Neuronal stem cell (in vitro differentiated cells): ENCODE measurements at regions not wholly inside any gene's neighbourhood (a gene's known extent, or its start where the extent isn't known, plus 50 kb on each side); places are given as distances from the start of the nearest gene placed in this dataset.
A peak's percentile ranks its signal among the peaks of the same experiment; 100 is the strongest.

Source experiments
- DNase-seq: peaks from one replicate; pipeline ENCODE4 v3.0.0-alpha.2; 2013; ENCODE audit warnings: low spot score
- H2AFZ ChIP-seq: one replicate; pipeline ENCODE4 v1.6.1; 2013; ENCODE audit warnings: mild to moderate bottlenecking, low read length, inconsistent platforms
- H2AK5ac ChIP-seq: 2 replicates; pipeline ENCODE4 v1.6.1; 2013; ENCODE audit warnings: low read depth, mild to moderate bottlenecking, inconsistent platforms, low read length, moderate library complexity, mixed read lengths
- H2BK120ac ChIP-seq: 2 replicates; pipeline ENCODE4 v1.6.1; 2013; ENCODE audit warnings: low read depth, mild to moderate bottlenecking, inconsistent platforms, low read length, moderate library complexity, mixed read lengths
- H2BK12ac ChIP-seq: one replicate; pipeline ENCODE4 v1.6.1; 2013; ENCODE audit warnings: low read length, inconsistent platforms
- H2BK15ac ChIP-seq: 2 replicates; pipeline ENCODE4 v1.6.1; 2013; ENCODE audit warnings: mild to moderate bottlenecking, low read length, inconsistent platforms, mixed read lengths
- H2BK5ac ChIP-seq: one replicate; pipeline ENCODE4 v1.6.1; 2013; ENCODE audit warnings: inconsistent platforms, mild to moderate bottlenecking, low read length, moderate library complexity
- H3K14ac ChIP-seq: one replicate; pipeline ENCODE4 v1.6.1; 2013; ENCODE audit warnings: low read length, inconsistent platforms
- H3K18ac ChIP-seq: 2 replicates; pipeline ENCODE4 v1.6.1; 2013; ENCODE audit warnings: low read length, inconsistent platforms
- H3K23ac ChIP-seq: 2 replicates; pipeline ENCODE4 v1.6.1; 2013; ENCODE audit warnings: low read depth, mild to moderate bottlenecking, mixed read lengths, low read length, inconsistent platforms; ENCODE audit not compliant: poor library complexity
- H3K27ac ChIP-seq: replicated peaks from 3 replicates; pipeline ENCODE4 v1.5.1; 2013; ENCODE audit warnings: low read length, inconsistent platforms
- H3K27me3 ChIP-seq, 3 experiments: 2 replicates each; pipeline ENCODE4 v1.6.1; 2013; ENCODE audit warnings: low read length in 3 of 3, mild to moderate bottlenecking in 2 of 3, inconsistent platforms in 1 of 3, low read depth in 1 of 3, mixed read lengths in 1 of 3, moderate library complexity in 1 of 3; ENCODE audit not compliant: control insufficient read depth in 3 of 3, insufficient read depth in 3 of 3
- H3K36me3 ChIP-seq, 2 donors: replicated peaks in 1 of 2; 2 replicates each; pipeline ENCODE4 v1.6.1; 2013; ENCODE audit warnings: low read length in 2 of 2; ENCODE audit not compliant: control insufficient read depth in 2 of 2, insufficient read depth in 2 of 2
- H3K4ac ChIP-seq: 2 replicates; pipeline ENCODE4 v1.6.1; 2013; ENCODE audit warnings: inconsistent platforms, mild to moderate bottlenecking, low read length, moderate library complexity
- H3K4me1 ChIP-seq, 2 donors: 1 replicate in 1 of 2; 2 replicates in 1 of 2; pipeline ENCODE4 v1.6.1; 2013; ENCODE audit warnings: low read length in 2 of 2, low read depth in 1 of 2; ENCODE audit not compliant: control insufficient read depth in 2 of 2, insufficient read depth in 1 of 2
- H3K4me2 ChIP-seq: one replicate; pipeline ENCODE4 v1.6.1; 2013; ENCODE audit warnings: mild to moderate bottlenecking, low read length, inconsistent platforms; ENCODE audit not compliant: insufficient read depth, poor library complexity, severe bottlenecking
- H3K4me3 ChIP-seq, 2 donors: 2 replicates each; pipeline ENCODE4 v1.5.1; 2013; ENCODE audit warnings: low read length in 2 of 2, mild to moderate bottlenecking in 2 of 2, inconsistent platforms in 1 of 2, moderate library complexity in 1 of 2
- H3K79me1 ChIP-seq: one replicate; pipeline ENCODE4 v1.6.1; 2013; ENCODE audit warnings: low read depth, mild to moderate bottlenecking, inconsistent platforms, low read length, moderate library complexity
- H3K9ac ChIP-seq: one replicate; pipeline ENCODE4 v1.6.1; 2013; ENCODE audit warnings: mild to moderate bottlenecking, low read depth, low read length, inconsistent platforms; ENCODE audit not compliant: poor library complexity
- H3K9me3 ChIP-seq, 2 donors: replicated peaks in 1 of 2; 2 replicates each; pipeline versions ENCODE3 to v1.6.1; 2013; ENCODE audit warnings: low read length in 2 of 2, mild to moderate bottlenecking in 2 of 2, inconsistent platforms in 1 of 2, low read depth in 1 of 2, mixed read lengths in 1 of 2, moderate library complexity in 1 of 2; ENCODE audit not compliant: control insufficient read depth in 2 of 2, insufficient read depth in 1 of 2
- H4K8ac ChIP-seq: one replicate; pipeline ENCODE4 v1.6.1; 2013; ENCODE audit warnings: low read depth, mild to moderate bottlenecking, inconsistent platforms, low read length, moderate library complexity
- H4K91ac ChIP-seq: one replicate; pipeline ENCODE4 v1.6.1; 2013; ENCODE audit warnings: low read length, low read depth, mild to moderate bottlenecking, inconsistent platforms; ENCODE audit not compliant: poor library complexity
- WGBS, 2 donors: extraction: QIAGEN DNeasy Blood & Tissue Kit; methylation state at CpG; one replicate each; pipeline ENCODE4 v1.1.7; 2013; ENCODE audit warnings: missing lambda C conversion rate in 2 of 2, mixed read lengths in 1 of 2; ENCODE audit not compliant: insufficient read length in 2 of 2, insufficient replicate concordance in 1 of 2; ENCODE audit errors: extremely low coverage in 2 of 2; 5-methylcytosine and 5-hydroxymethylcytosine counted together

DNA sequence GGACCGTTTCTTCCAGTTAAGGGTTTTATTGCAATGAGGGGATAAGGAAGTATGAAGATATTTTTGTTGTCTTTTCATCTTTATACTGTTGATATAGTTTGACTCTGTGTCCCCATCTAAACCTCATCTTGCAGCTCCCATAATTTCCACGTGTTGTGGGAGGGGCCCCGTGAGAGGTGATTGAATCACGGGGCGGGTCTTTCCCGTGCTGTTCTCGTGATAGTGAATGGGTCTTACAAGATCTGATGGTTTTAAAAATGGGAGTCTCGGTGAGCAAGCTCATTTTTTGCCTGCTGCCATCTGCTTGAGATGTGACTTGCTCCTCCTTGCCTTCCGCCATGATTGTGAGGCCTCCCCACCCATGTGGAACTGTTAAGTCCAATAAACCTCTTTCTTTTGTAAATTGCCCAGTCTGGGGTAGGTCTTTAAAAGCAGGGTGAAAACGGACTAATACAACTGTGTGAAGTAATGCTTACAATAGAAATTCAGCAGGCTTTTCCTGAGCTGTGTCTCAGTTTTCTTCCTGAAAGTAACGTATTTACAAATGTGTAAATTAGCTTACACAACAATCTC is 377.3 kb downstream of the SIPA1L2 start:
- Histone ChIP-seq H3K18ac (no peak overlapping the region), H2BK120ac (no peak overlapping the region), H3K4me2 (no peak overlapping the region), H3K4me1 (peaks cover 0 to 3% of the 10 kb centered on the region in 2 donors), H3K27me3 (no peaks in the 10 kb centered on the region), H2AFZ (peak overlapping the region; percentile 23), H3K4me3 (no peak overlapping the region), H4K8ac (no peak overlapping the region), H3K27ac (no peak overlapping the region), H3K9me3 (no peaks in the 10 kb centered on the region), H2BK12ac (no peak overlapping the region), H3K23ac (no peak overlapping the region), H2AK5ac (no peak overlapping the region), H3K14ac (no peak overlapping the region), H2BK15ac (no peak overlapping the region), H3K4ac (no peak overlapping the region), H3K9ac (no peak overlapping the region), H4K91ac (no peak overlapping the region), H3K36me3 (no peaks in the 10 kb centered on the region), H3K79me1 (no peaks in the 10 kb centered on the region), H2BK5ac (no peak overlapping the region)
- DNase-seq: no peak
- WGBS, 2 donors: no CpG with 5 or more reads among the region's 11 CpGs

DNA sequence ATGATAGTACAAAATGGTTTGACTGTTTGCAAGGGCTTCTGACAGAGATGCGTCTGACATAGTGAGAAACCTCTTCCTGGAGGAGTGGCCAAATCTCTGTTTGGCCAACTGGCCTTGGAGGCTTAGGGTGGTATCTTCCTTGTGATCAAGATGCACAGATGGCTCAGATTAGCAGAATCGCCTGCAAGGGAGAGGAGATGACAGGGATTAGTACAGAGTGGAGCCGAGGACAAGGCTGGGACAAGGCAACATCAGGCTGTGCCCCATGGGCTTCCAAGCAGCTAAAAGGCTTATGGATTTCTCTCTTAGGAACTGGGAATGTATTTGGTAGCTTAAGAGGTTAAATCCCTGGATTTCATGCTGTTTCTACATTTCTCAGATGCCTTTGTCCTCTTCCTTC is 379.1 kb downstream of the SIPA1L2 start:
- Histone ChIP-seq H3K36me3 (no peaks in the 10 kb centered on the region), H3K18ac (no peak overlapping the region), H3K4me1 (peaks cover 0 to 3% of the 10 kb centered on the region in 2 donors), H2AFZ (no peak overlapping the region), H3K9ac (no peak overlapping the region), H4K91ac (no peak overlapping the region), H2BK120ac (no peak overlapping the region), H3K79me1 (no peaks in the 10 kb centered on the region), H2BK5ac (no peak overlapping the region), H3K27ac (no peak overlapping the region), H3K23ac (no peak overlapping the region), H3K27me3 (no peaks in the 10 kb centered on the region), H2BK12ac (no peak overlapping the region), H2AK5ac (no peak overlapping the region), H3K9me3 (no peaks in the 10 kb centered on the region), H3K14ac (no peak overlapping the region), H3K4me3 (no peak overlapping the region), H3K4ac (no peak overlapping the region), H2BK15ac (no peak overlapping the region), H3K4me2 (no peak overlapping the region), H4K8ac (no peak overlapping the region)
- DNase-seq: no peak
- no CpG with 5 or more reads among the region's 3 CpGs for WGBS, 2 donors

DNA sequence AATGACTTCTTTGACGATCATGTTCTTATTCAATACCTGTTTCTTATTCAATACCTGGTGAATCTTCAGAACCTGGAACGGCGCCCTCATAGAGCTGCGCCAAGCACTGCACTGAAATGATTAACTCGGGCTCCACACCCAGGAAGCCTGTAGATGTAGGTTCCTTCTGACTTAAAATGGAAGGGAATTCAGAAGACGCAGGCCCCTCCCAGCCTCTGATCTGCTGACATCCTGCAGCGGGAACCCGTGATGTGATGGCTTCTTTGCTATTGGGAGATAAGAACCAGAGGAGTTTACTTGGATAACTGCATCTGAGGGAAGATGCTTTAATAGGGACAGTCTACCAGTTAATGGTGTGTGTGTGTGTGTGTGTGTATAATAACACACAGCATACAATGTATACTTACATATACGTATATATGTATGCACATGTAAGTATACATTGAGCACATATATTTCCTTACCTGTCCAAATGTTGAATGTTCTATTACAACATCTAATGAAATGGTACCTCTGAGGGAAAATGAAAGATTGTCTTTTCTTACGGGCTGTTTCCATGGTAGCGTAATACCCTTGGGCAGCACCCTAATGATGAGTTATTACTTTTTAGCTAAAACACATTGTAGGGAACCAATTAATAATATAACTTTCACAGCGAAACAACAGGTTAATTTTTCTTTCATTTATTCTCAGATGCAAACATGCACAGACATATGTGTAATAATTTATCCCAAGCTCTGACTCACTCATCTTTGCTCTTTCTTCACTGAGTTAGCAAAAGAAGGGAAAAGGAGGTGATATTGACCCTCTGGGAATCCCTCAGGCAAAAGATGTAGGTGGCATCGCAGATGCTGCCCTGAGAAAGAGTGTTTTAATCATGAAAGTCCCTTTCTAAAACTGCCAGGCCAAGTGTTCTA is 379.8 kb downstream of the SIPA1L2 start:
- Histone ChIP-seq H3K36me3 (no peaks in the 10 kb centered on the region), H3K23ac (no peak overlapping the region), H2BK12ac (no peak overlapping the region), H3K9me3 (no peaks in the 10 kb centered on the region), H3K4me1 (peaks cover 0 to 3% of the 10 kb centered on the region in 2 donors), H4K8ac (no peak overlapping the region), H3K14ac (no peak overlapping the region), H2BK5ac (no peak overlapping the region), H3K9ac (no peak overlapping the region), H3K4ac (no peak overlapping the region), H3K4me3 (no peak overlapping the region), H2AFZ (peak overlapping the region; percentile 67), H3K27ac (no peak overlapping the region), H3K79me1 (no peaks in the 10 kb centered on the region), H2AK5ac (no peak overlapping the region), H3K4me2 (no peak overlapping the region), H3K27me3 (no peaks in the 10 kb centered on the region), H2BK120ac (no peak overlapping the region), H4K91ac (no peak overlapping the region), H2BK15ac (no peak overlapping the region), H3K18ac (no peak overlapping the region)
- no CpG with 5 or more reads among the region's 13 CpGs for WGBS, 2 donors
- DNase-seq: no peak

DNA sequence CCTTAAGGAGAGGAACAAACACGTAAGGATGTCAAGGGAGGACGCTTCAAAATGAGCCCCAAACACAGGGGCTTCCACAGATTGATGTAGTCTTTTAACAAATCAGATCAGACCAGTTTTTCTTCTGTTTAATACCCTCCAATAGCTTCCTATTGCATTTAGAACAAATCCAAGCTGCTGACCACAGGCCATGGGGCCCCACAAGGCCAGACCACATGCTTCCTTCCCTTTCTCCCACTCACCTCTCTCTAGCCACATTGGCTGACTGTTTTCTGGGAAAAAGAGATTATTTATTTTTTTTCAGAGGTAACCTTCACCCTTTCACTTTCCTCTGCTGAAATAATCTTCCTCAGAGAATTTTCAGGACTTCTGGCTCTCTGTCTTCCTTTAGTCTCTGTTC is 380.6 kb downstream of the SIPA1L2 start:
- no peak overlapping the region for H3K4ac ChIP-seq
- no peak overlapping the region for H3K27ac ChIP-seq
- H3K27me3 ChIP-seq: no peaks in the 10 kb centered on the region
- H2BK12ac ChIP-seq: no peak overlapping the region
- H2BK15ac ChIP-seq: no peak overlapping the region
- H3K4me3 ChIP-seq: no peak overlapping the region
- H3K79me1 ChIP-seq: no peaks in the 10 kb centered on the region
- H2AFZ ChIP-seq: peak overlapping the region; percentile 67
- no peak overlapping the region for H3K9ac ChIP-seq
- no peak overlapping the region for H3K23ac ChIP-seq
- H2AK5ac ChIP-seq: no peak overlapping the region
- H4K8ac ChIP-seq: no peak overlapping the region
- no CpG with 5 or more reads among the region's 2 CpGs for WGBS, 2 donors
- H3K18ac ChIP-seq: no peak overlapping the region
- H3K14ac ChIP-seq: no peak overlapping the region
- H3K4me1 ChIP-seq: peaks cover 0 to 5% of the 10 kb centered on the region in 2 donors
- no peaks in the 10 kb centered on the region for H3K9me3 ChIP-seq
- no peak overlapping the region for H3K4me2 ChIP-seq
- no peak overlapping the region for H4K91ac ChIP-seq
- H2BK120ac ChIP-seq: no peak overlapping the region
- no peaks in the 10 kb centered on the region for H3K36me3 ChIP-seq
- DNase-seq: no peak
- H2BK5ac ChIP-seq: no peak overlapping the region
